Activated CD4-positive, alpha-beta memory T cell treated with anti-CD3 and anti-CD28 coated beads for 36 hours (primary cell): ENCODE measurements at regions not wholly inside any gene's neighbourhood (a gene's known extent, or its start where the extent isn't known, plus 50 kb on each side); places are given as distances from the start of the nearest gene placed in this dataset.

Experiments used
- CTCF ChIA-PET: fragments of 350-600 bp; sonication (Branson Sonifier 250); formaldehyde crosslinking; loops from one replicate; lab custom pipeline; 2021; ENCODE audit warnings: antibody characterized with exemption, inconsistent platforms; lab: Charles Lee
- POLR2A ChIA-PET: fragments of 350-600 bp; sonication (Branson Sonifier 250); formaldehyde crosslinking; loops from one replicate; lab custom pipeline; 2021; ENCODE audit warnings: antibody characterized with exemption; lab: Charles Lee
- DNase-seq: peaks from one replicate; pipeline ENCODE4 v3.0.0-alpha.2; 2020
- H3K27ac Mint-ChIP-seq: one replicate; pipeline ENCODE4 v1.8.0; 2021; ENCODE audit warnings: mixed read lengths
- H3K27me3 Mint-ChIP-seq: one replicate; pipeline ENCODE4 v1.8.0; 2021; ENCODE audit warnings: mixed read lengths
- H3K36me3 Mint-ChIP-seq: one replicate; pipeline ENCODE4 v1.8.0; 2021; ENCODE audit warnings: mixed read lengths
- H3K4me1 Mint-ChIP-seq: one replicate; pipeline ENCODE4 v1.8.0; 2021; ENCODE audit warnings: low read depth, mixed read lengths
- H3K4me3 Mint-ChIP-seq: one replicate; pipeline ENCODE4 v1.8.0; 2021; ENCODE audit warnings: mild to moderate bottlenecking, mixed read lengths
- H3K9me3 Mint-ChIP-seq: one replicate; pipeline ENCODE4 v1.8.0; 2021; ENCODE audit warnings: mixed read lengths
- intact Hi-C: fragments of 100-400 bp; cut with micrococcal nuclease; formaldehyde crosslinking; loops from one replicate; pipeline ENCODE4 v1.15.1; 2023

DNA sequence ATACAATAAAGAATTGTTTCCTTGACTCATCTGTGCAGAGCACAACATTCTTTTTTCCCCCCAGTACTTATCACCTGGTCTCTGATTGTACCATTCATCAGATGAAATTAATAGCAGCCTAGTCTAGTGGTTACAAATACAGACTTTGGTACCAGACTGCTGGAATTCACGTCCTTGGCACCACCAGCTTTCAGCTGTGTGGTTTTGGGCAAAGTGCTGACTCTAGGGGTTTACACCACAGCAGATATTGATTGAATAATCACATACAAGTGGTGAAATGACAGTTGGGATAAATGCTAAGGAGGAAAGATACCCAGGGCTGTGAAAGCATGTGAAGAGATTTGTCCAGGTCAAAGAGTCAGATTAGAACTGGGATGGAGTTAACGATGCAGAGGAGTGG, 79.3 kb upstream of the ATP10B start:
- H3K36me3 Mint-ChIP-seq = no peaks in the 10 kb centered on the region
- ChIA-PET POLR2A (no interaction called here), CTCF (no interaction called here)
- DNase-seq = no peak
- no peaks in the 10 kb centered on the region for H3K9me3 Mint-ChIP-seq
- H3K4me3 Mint-ChIP-seq = no peak overlapping the region
- intact Hi-C loops = no loop called here
- no peaks in the 10 kb centered on the region for H3K27me3 Mint-ChIP-seq
- no peak overlapping the region for H3K27ac Mint-ChIP-seq
- no peaks in the 10 kb centered on the region for H3K4me1 Mint-ChIP-seq

DNA sequence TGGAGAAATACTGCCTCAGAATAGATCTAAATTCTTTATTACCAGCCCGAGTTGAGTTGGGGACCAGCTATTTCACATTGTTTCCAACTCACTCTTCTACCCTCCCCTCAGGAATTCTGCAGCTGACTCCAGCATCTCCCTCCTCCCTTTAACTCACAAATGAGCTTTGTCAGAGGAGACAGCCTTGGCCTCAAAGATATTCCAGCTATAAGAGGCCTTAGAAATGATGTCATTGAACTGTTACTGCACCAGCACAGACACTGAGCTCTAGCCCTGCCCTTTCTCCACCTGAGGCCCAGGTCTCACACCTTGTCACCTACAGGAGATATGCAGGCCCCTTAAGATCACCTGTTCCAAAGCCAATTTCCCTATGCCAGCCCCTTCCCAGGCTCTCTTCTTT, 78.4 kb upstream of the ATP10B start:
- Mint-ChIP-seq H3K9me3 (no peaks in the 10 kb centered on the region), H3K27me3 (no peaks in the 10 kb centered on the region), H3K4me1 (no peaks in the 10 kb centered on the region), H3K4me3 (no peak overlapping the region), H3K36me3 (no peaks in the 10 kb centered on the region), H3K27ac (no peak overlapping the region)
- DNase-seq = no peak
- ChIA-PET CTCF (no interaction called here), POLR2A (no interaction called here)
- intact Hi-C loops = no loop called here

DNA sequence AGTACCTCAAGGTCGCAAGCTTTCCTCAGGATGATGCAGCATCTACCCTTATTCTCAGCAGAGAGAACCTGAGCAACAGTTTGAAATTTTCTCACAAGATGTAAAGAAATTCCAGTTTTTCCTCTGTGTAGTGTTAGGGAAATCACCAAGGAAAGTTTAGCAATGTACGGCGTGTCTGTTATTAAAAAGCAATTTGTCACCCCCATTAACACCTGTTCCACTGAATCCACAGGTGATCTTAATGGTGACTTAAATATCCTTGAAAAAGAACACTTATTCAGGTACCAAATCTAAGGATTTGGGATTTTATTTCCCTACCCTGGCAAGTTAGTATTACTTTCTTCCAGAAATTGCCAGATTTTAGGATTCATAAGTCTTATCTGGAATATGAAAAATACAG, 77.9 kb upstream of the ATP10B start:
- no peaks in the 10 kb centered on the region for H3K36me3 Mint-ChIP-seq
- H3K27me3 Mint-ChIP-seq = no peaks in the 10 kb centered on the region
- ChIA-PET CTCF (no interaction called here), POLR2A (no interaction called here)
- H3K27ac Mint-ChIP-seq = no peak overlapping the region
- intact Hi-C loops = no loop called here
- H3K4me1 Mint-ChIP-seq = no peaks in the 10 kb centered on the region
- no peaks in the 10 kb centered on the region for H3K9me3 Mint-ChIP-seq
- DNase-seq = no peak
- no peak overlapping the region for H3K4me3 Mint-ChIP-seq

DNA sequence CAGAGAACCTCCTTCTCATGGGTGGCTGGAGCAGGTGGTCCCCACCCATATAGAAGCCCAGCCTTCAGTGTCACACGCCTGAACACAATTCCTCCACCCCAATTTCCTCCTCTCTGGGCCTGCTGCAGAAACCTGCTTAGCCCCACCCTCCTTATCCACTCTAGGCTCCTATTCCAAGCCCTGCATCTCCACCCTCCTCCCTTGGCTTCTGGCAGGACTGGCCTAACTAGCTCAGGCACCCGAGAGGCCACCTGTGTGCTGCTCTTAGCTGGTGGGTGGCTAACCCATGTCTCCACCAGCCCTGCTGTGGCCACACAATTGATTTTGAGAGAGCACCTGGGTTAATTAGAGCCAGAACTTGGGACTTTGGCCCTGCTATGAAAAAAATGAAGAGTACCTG, 77.3 kb upstream of the ATP10B start:
- no peak overlapping the region for H3K4me3 Mint-ChIP-seq
- DNase-seq = no peak
- no peaks in the 10 kb centered on the region for H3K4me1 Mint-ChIP-seq
- no peaks in the 10 kb centered on the region for H3K27me3 Mint-ChIP-seq
- ChIA-PET POLR2A (no interaction called here), CTCF (no interaction called here)
- H3K27ac Mint-ChIP-seq = no peak overlapping the region
- intact Hi-C loops = no loop called here
- no peaks in the 10 kb centered on the region for H3K9me3 Mint-ChIP-seq
- H3K36me3 Mint-ChIP-seq = no peaks in the 10 kb centered on the region

DNA sequence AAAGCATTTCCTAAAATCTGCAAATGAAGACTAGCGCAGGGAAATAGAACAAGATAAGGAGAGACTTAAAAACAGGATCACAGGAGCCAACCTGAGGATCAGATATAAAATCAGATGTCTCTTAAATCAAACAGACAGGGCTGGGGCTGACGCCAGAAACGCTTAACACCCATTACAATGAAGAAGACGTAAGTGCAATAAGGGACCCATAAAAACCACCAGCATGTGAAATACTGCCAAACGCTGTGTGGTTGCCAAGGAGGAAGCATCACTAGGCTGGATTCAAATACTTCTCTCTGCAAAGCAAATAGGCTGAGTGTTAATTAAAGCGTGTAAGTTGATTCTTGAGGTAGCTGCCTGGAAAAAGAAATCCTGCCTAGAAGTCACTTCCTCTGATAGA, 74.4 kb upstream of the ATP10B start:
- Mint-ChIP-seq H3K9me3 (no peaks in the 10 kb centered on the region), H3K27me3 (no peaks in the 10 kb centered on the region), H3K27ac (no peak overlapping the region), H3K4me1 (no peaks in the 10 kb centered on the region), H3K36me3 (no peaks in the 10 kb centered on the region), H3K4me3 (no peak overlapping the region)
- DNase-seq = no peak
- POLR2A ChIA-PET = no interaction called here
- intact Hi-C loops = no loop called here
- CTCF ChIA-PET = no interaction called here

DNA sequence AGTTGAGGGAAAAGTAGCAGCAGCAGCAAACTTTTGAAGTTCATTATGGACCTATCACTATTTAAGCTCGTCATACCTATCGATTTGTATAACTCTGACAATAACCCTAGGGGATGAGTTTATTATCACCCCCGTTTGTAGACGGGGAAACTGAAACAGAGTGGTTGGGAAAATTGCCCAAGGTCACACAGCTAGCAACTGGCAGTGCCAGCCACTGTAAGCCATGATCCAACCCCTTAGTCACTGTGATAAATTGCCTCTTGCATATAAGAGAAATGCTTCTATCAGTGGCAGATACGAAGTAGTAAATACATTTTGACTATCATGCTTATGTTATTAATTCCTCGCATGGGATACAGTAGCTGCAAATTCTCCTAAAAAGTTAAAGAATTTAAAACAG, 73.3 kb upstream of the ATP10B start:
- no peak overlapping the region for H3K27ac Mint-ChIP-seq
- intact Hi-C loops = no loop called here

DNA sequence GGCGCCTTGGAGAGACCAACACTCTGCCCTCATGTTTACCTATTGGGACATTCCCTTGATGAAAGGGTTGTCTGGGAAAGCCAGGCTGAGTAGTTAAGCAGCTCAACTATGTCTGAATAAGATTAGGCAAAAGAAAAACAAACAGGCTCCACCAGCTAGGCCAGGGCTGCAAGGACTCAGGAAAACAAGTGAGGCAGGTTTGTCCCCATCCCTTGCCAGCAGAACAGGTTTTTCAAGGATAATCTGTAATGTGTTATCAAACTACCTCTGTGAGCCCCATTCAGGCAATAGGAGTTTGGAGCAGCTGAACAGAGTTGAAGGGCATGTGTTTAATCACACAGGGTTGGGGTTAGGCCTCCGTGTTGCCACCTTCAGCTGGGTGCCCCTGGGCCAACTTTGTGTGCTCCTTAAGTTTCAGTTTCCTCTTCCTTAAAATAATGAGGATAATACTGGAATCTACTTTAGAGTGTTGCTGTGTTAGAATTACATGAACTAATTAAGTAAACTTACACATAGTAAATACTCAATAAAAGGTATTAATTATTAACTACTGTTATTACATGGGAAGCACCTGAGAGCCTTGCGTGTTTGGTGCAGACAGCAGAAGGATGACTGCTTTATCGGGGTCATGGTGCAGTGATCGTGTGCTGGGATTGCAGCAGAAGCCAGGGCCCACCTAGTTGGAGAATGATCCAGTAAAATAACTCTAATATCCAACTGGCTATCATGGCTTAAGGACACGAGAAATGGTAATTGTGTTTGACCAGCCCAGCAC, 72.1 kb upstream of the ATP10B start:
- intact Hi-C loops = no loop called here

More for the DNA sequence above, 73.3 kb upstream of the ATP10B start:
- Mint-ChIP-seq H3K36me3 (no peaks in the 10 kb centered on the region), H3K4me1 (no peaks in the 10 kb centered on the region), H3K4me3 (no peak overlapping the region), H3K27me3 (no peaks in the 10 kb centered on the region), H3K9me3 (no peaks in the 10 kb centered on the region)
- no peak for DNase-seq
- CTCF ChIA-PET = no interaction called here
- POLR2A ChIA-PET = no interaction called here

DNA sequence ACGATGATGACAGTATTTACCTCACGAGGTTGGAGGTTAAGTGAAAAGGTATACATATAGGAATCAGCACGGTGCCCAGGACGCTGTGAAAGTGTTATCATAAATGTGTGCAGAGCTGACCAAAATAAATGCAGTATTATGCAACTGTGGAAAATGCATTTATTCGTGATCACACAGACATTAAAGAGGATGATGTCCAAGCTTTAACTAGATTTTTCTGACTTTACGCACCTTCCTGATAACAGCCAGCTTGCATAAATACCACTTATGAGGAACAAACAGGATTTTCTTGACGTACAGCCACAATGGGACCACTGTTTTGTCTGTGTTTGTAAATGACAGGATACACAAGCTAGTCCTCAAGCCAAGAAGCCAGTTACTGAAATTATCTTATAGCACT, 71.4 kb upstream of the ATP10B start:
- CTCF ChIA-PET = no interaction called here
- no peak overlapping the region for H3K4me3 Mint-ChIP-seq
- no peak overlapping the region for H3K27ac Mint-ChIP-seq
- no peaks in the 10 kb centered on the region for H3K27me3 Mint-ChIP-seq
- H3K36me3 Mint-ChIP-seq = no peaks in the 10 kb centered on the region
- no peaks in the 10 kb centered on the region for H3K4me1 Mint-ChIP-seq
- POLR2A ChIA-PET = no interaction called here
- DNase-seq = no peak
- intact Hi-C loops = no loop called here
- no peaks in the 10 kb centered on the region for H3K9me3 Mint-ChIP-seq

More for the DNA sequence above, 72.1 kb upstream of the ATP10B start:
- H3K4me1 Mint-ChIP-seq = no peaks in the 10 kb centered on the region
- DNase-seq = no peak
- H3K27me3 Mint-ChIP-seq = no peaks in the 10 kb centered on the region
- no peak overlapping the region for H3K27ac Mint-ChIP-seq
- no peaks in the 10 kb centered on the region for H3K9me3 Mint-ChIP-seq
- POLR2A ChIA-PET = no interaction called here
- no peaks in the 10 kb centered on the region for H3K36me3 Mint-ChIP-seq
- H3K4me3 Mint-ChIP-seq = no peak overlapping the region
- CTCF ChIA-PET = no interaction called here

DNA sequence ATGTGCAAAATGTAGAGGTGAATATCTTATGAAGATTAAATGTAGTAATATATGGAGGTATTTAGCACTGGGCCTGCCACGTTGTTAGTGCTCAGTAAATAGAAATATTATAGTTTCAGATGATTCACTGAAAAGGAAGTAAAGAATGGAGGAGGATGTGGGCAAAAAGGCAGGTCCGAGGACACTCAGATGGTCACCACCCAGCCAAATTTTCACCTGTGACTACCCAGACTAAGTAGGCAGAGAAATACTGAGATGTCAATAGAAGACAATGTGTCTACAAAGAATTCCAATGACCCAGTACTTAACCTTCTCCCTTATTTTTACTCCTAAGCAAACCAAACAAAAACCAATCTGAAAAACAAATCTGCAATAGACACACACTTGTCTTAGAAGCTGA, 70.3 kb upstream of the ATP10B start:
- Mint-ChIP-seq H3K27ac (no peak overlapping the region), H3K36me3 (no peaks in the 10 kb centered on the region), H3K4me3 (no peak overlapping the region), H3K9me3 (no peaks in the 10 kb centered on the region), H3K4me1 (no peaks in the 10 kb centered on the region), H3K27me3 (no peaks in the 10 kb centered on the region)
- DNase-seq = no peak
- intact Hi-C loops = no loop called here
- CTCF ChIA-PET = no interaction called here
- POLR2A ChIA-PET = no interaction called here

DNA sequence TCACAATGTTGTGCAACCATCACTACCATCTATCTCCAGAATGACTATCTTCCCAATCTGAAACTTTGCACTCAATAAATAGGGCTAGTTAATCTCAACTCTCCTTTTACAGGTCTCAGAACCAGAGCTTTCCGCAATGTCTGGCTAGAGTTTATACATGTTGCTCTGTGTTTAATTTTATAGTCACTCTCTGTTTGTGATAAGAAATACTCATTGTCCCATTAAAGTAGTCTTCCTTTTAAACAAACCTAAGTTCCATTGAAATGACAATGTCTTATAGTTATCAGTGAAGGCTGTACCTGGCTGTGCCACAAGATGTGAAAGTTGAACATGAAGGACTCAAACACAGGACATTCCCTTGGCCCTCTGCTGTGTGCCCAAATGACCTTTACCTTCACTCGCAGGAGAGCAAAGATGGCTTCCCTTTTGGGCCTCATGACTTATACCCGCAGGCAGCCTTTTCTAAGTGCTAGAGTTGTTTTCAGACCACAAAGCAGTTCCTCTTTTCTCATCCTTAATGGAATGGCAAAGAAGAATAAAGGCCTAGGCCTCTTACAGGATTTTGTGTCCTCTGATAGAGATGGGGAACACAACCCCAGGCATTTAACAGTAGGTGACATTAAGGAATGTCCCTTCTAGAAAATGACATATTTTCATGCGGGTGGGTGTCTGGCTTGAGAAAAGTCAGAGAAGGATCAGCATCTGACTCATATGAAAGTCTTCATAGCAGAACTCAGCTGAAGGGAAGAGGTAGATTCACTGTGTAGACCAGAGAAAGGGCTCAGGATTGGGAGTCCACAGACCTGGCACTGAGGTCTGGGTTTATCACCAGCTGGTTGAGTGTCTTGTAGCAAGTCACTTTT, 69.6 kb upstream of the ATP10B start:
- H3K27me3 Mint-ChIP-seq = no peaks in the 10 kb centered on the region
- ChIA-PET CTCF (no interaction called here), POLR2A (no interaction called here)
- H3K4me3 Mint-ChIP-seq = no peak overlapping the region
- H3K27ac Mint-ChIP-seq = no peak overlapping the region
- no peak for DNase-seq
- no peaks in the 10 kb centered on the region for H3K36me3 Mint-ChIP-seq
- H3K9me3 Mint-ChIP-seq = no peaks in the 10 kb centered on the region
- intact Hi-C loops = no loop called here
- no peaks in the 10 kb centered on the region for H3K4me1 Mint-ChIP-seq

DNA sequence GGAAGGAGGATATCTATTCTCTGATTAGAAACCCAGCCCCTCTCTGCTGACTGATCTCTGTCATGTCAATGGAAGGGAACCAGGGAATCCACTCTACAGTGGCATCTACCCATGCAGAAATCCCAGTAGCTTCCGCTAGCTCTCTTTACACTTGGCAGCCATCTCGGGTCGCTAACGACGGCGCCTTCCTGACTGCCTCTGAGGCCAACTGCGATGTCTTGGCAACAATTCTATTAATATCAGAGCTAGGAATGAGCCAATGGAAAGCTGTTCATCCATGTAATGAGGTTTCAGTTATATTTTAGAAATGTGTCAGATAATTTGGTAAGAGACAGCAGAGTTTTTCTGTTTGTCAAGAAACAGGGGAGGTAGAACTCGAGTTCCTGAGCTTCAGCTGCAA, 67.6 kb upstream of the ATP10B start:
- intact Hi-C loops = no loop called here
- Mint-ChIP-seq H3K27ac (no peak overlapping the region), H3K4me1 (no peaks in the 10 kb centered on the region), H3K27me3 (peaks cover 2% of the 10 kb centered on the region), H3K9me3 (no peaks in the 10 kb centered on the region), H3K36me3 (no peaks in the 10 kb centered on the region), H3K4me3 (no peak overlapping the region)
- no peak for DNase-seq
- CTCF ChIA-PET = no interaction called here
- POLR2A ChIA-PET = no interaction called here

DNA sequence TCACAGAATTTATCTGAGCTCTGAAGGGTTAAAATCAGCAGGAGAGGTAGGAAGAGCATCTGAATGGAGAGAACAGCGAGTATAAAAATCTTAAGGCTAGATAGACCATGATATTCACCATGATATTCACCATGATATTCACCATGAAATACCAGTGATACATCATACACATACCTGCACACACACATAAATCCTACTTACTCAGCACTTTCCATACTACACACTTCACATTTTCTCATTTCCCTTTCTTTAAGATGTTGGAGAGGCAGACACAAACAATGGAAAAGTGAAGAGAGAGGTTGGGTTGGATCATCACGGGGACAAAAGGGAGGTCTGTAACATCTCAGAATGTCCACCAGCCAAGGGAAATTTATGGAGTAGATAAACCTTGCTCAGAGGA, 66.4 kb upstream of the ATP10B start:
- ChIA-PET CTCF (no interaction called here), POLR2A (no interaction called here)
- Mint-ChIP-seq H3K27ac (no peak overlapping the region), H3K4me3 (no peak overlapping the region), H3K36me3 (no peaks in the 10 kb centered on the region), H3K27me3 (peaks cover 2% of the 10 kb centered on the region), H3K9me3 (no peaks in the 10 kb centered on the region), H3K4me1 (no peaks in the 10 kb centered on the region)
- DNase-seq = no peak
- intact Hi-C loops = no loop called here

DNA sequence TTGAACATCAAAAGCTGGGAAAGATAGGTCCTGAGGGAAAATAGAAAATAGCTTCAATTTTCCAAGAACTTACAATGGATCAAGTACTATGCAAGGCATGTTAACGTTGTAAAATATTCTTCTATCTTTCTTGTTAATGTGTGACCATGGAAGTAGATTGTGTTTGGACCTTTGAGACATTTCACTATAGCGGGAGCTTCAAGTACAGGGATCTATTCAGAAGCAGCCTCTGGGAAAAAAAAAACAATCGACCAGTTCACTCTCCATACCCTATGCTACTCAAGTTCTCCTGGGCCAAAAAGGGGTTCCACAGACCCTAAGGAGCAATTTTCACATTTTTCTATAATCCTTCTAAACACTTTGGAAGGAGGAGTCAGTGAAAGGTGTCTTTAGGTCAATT, 54.1 kb upstream of the ATP10B start:
- intact Hi-C loops = no loop called here
- H3K4me1 Mint-ChIP-seq = no peaks in the 10 kb centered on the region
- H3K36me3 Mint-ChIP-seq = no peaks in the 10 kb centered on the region
- no peak overlapping the region for H3K27ac Mint-ChIP-seq
- H3K9me3 Mint-ChIP-seq = no peaks in the 10 kb centered on the region
- DNase-seq = no peak
- CTCF ChIA-PET = no interaction called here
- peaks cover 3% of the 10 kb centered on the region for H3K27me3 Mint-ChIP-seq
- POLR2A ChIA-PET = no interaction called here
- no peak overlapping the region for H3K4me3 Mint-ChIP-seq
